ENCODE measurements at regions not wholly inside any gene's neighbourhood (a gene's known extent, or its start where the extent isn't known, plus 50 kb on each side); places are given as distances from the start of the nearest gene placed in this dataset.

DNA sequence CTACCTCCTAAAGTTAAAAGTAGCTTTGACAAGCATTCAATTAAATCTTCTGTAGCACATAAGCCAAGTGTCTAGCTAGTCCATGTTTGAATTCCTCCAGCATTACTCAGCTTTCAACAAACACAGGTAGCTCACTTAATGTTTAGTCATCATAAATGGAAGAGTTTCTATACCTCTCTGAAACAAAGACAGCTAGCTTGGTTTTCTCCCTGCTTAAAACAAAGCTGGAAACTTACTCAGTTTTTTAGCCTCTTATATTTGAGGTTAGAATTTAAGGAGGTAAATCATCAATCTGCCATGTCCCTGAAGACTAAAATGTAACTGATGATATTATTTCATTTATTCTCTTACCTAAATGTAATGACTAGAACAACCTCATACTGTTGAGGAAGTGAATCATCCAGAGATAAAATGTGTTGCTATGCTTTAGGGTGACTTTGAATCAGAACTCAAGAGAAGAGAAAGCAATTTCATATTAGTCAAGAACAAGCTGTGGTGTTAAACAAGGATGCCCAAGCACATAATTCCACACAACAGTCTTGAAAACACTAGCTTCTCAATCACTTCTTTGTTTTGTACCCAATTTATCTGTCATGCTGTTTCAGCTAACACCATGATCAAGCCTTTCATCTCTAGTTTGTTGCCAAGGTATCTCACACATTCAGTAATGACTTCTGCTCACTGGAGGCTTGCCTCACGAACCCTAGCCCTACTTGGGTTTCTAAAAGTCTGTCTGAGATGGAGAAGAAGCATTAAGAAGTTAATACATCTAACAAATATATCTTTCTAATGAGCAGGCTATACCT, 251.9 kb downstream of the EPM2A start:
- no peak for DNase-seq (ENCODE audit: low read depth in 4 of 4, low spot score in 1 of 4)

DNA sequence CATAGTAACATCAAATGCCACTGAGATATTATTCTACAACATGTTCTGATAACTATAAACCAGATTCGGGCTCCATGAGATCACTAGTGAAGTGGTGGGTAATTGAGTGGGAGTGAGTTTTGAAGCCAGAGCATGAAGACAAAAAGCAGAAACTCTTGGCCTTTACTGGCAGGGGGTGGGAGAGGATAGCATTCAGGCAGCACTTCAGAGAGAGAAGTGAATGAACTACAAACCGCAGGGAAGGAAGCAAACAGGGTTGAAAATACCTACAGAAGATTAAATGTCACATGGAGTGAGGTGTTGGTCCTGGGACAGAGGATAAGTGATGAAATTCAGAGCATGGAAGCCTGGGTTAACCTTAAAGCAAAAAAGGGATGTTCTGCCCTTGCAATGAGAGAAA, 250.0 kb downstream of the EPM2A start:
- no peak for DNase-seq (ENCODE audit: low read depth in 4 of 4, low spot score in 1 of 4)

DNA sequence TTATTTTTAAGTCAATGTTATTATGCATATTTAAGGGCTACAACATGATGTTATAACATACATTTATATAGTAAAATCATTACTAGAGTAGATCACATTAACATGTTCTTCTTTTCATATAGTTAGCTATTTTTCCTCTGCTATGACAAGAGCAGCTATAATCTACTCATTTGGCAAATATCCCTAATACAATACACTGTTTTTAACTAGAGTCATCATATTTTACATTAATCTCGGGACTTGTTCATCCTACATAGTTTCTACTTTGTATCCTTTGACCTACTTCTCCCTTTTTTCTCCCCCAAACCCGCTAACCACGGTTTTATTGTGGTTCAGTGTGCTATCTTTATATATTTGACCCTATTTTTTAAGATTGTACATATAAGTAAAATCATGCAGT, 249.0 kb downstream of the EPM2A start:
- no peak for DNase-seq (ENCODE audit: low read depth in 4 of 4, low spot score in 1 of 4)

DNA sequence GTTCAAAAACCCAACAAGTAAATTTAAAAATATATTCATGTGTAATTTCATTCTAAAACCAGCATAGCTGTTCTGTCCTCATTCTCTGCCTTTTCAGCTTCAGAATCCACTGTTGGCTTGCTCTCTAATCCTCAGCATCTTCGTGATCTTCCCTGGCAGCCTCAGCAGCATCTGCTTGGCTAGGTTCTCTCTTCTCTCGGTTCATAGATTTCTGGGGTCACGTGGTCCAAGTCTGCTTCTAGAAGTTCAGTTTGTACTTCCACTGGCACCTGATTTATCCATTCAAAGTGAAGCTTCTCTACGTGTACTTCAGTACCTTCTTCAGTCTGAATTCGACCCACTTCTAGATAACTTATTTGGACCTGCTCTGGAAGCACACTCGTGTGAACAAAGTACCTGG, 245.7 kb downstream of the EPM2A start:
- DNase-seq (ENCODE audit: low read depth in 4 of 4, low spot score in 1 of 4) = no peak

DNA sequence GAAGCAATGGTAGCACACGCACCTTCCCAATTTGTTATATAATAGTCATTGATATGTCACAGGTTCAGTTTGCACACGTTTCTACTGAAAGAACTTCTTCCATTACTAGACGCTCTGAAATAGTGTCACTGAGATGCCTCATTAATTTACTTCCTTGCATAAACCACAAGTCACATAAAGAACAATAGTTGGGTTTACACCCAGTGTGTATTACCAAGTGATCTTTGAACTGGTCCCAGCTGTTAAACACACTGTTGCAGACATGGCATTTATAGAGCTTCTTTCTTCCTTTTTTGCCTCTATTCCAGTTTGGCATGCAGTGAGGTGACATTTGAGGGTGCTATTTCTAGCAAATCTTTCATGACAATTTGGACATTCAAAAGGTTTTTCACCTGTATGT, 245.3 kb downstream of the EPM2A start:
- no peak for DNase-seq (ENCODE audit: low read depth in 4 of 4, low spot score in 1 of 4)

DNA sequence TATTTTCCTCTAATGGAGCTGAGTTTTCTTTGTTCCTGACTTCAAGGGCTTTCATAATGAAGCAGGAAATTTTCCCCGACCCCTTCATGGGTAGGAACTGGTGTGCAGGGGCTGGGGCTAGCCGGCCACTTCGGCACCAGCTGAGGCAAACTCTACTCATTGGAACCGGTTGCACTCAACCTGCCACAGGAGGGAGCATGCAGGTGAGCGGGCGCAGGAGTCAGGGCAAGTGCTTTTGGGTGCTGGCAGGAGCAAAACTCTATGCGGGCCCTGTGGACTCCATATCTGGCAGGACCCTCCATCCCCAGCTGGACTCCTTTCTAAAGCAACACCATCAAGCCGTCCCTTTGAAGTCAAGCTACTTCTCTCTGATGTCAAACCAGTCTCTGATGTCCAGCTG, 244.2 kb downstream of the EPM2A start:
- DNase-seq (ENCODE audit: low read depth in 4 of 4, low spot score in 1 of 4) = no peak

DNA sequence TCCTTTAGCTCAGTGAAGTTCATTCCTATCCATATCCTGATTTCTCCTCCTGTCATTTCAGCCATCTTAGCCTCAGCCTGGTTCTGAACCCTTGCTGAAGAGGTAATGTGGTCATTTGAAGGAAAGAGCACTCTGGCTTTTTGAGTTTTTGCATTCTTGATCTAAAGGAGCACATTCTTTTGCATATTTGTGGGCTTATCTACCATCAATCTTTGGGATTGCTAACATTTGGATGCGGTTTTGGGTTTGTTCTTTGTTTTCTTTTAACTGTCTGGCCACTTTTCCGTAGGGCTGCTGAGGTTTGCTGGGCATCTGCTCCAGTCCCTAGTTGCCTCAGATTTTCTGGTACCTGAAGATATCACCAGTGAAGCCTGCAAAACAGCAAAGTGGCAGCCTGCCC, 238.3 kb downstream of the EPM2A start:
- no peak for DNase-seq (ENCODE audit: low read depth in 4 of 4, low spot score in 1 of 4)

DNA sequence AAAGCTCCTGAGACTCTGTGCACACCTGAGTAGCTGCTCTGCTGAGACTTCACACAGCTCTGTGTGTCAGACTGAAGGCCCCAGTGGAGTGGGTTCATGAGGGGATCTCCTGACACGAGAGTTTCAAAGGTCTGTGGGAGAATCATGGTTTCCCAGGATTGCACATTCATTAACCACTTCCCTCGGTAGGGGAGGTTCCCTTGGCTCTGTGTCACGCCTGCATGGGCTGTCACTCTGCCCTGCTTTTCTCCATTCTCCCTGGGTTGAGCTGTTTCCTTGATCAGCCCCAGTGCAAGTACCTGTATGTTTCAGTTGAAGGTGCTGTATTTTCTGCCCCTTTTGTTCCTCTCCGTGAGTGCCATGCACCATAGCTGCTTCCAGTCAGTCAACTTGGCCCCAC, 236.9 kb downstream of the EPM2A start:
- no peak for DNase-seq (ENCODE audit: low read depth in 4 of 4, low spot score in 1 of 4)

DNA sequence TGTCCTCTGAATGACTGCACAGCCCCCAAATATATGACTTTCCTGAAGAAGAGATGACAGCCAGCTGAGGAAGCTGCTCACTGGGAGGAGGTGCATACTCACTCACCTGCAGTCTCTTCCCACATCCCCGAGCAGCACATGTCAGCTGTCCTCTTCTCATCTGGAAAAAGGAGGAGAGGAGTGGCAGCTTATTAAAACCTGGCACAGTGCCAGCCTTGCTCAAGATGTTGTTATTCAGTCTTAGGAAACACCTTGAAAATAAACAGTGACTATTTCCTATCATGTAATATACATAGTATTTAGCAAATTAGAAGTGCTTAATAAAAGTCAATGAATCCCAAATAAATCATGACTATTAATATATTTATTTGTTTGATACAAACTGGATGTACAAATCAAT, 232.9 kb downstream of the EPM2A start:
- DNase-seq (ENCODE audit: low read depth in 4 of 4, low spot score in 1 of 4) = no peak

DNA sequence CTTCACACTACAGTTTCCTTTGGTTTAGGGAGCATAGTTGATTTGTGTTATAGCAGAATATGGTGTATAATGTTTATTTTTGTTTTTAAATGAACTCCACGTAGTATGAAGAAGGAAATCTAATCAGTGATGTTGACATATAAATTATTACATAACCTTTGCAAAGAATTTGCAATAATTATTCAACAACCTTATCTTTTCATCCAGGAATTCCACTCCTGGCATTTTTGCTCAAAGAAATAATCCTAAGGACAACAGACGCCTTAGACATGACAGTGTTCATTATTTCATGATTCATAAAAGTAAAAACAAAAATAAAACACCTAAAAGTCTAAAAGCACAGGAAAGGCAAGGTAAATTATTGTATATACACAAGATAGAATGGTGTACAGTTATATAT, 229.2 kb downstream of the EPM2A start:
- DNase-seq (ENCODE audit: low read depth in 4 of 4, low spot score in 1 of 4) = no peak

DNA sequence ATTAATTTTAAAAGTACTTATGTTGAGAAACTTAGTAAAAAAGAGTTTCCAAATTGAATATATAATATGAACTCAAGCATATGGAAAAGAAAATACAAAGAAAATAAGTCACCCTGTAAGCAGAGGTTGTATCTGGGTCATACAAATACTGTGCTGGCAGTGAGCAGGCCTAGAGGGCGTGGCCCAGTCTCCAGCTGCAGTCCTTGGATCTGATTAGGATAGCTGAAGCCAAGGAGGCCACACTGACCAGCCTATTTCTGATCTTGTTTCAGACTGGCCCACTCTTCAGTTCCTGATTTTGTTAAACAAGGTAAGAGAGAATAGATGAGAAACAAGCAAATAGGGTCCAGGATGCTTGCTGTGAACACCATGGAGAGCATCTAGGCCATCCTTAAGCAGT, 228.8 kb downstream of the EPM2A start:
- DNase-seq (ENCODE audit: low read depth in 4 of 4, low spot score in 1 of 4) = no peak

DNA sequence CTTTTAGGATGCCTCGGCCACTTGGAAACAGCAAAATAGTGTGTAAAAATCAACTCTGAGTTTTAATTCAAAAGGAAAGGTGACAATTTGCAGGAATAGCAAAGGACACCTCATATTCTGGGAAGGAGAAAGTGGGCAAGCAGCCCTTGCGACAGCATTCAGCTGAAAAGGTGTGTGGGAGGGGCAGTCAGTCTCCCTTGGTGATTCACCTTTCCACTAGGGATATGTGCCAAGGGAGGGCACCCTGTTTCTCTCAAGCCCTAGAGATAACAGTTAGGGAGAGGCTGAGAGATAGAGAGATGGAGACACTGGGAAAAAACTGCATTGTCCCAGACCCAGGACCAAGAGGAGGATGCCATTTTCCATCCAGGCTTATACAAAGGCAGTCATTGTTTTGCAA, 228.1 kb downstream of the EPM2A start:
- DNase-seq (ENCODE audit: low read depth in 4 of 4, low spot score in 1 of 4) = no peak

DNA sequence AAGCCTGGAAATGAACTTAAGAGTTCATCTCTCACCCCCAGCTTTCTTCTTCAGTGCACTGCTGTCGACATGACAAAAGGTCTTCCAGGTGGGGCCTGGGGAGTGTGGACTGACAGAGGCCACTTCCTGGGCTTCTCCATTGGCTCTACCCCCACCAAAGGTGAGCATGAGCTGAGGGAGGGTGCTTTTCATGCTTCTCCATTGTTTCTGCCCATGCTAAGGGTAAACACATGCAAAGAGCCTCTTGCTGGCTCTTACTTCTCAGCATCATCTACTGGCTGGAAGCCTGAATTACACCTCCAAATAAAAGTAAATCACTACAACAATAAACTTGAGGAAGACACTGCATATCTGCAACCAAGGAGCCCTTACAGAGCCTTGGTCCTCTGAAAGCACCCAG, 227.2 kb downstream of the EPM2A start:
- DNase-seq (ENCODE audit: low read depth in 4 of 4, low spot score in 1 of 4) = no peak

DNA sequence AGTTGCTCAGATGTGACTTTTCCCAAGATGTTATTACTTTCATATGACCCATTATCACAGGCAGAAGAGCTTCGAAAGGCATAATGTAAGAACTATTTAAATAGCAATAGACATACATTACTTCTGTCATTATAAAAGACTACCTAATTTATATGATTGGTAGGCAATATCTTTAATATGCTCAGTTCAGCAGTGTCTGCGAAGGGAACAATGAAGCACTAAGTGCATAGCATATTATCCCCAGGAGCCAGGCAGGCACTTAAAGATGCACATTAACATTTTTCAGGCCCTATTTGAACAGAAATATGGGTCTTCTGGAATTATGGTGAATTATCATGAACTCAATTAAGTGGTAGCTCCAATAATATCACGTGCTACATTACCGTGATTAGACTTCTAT, 217.8 kb downstream of the EPM2A start:
- DNase-seq (ENCODE audit: low read depth in 4 of 4, low spot score in 1 of 4) = no peak

DNA sequence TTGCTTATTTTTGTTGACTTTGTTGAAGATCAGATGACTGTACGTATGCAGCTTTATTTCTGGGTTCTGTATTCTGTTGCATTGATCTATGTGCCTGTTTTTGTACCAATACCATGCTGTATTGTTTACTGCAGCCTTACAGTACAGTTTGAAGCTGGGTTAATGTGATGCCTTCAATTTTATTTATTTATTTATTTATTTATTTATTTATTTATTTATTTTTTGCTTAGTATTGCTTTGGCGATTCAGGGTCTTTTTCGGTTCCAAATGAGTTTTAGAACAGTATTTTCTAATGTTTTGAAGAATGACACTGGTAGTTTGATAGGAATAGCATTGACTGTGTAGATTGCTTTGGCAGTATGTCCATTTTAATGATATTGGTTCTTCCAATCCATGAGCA, 210.3 kb downstream of the EPM2A start:
- no peak for DNase-seq (ENCODE audit: low read depth in 4 of 4, low spot score in 1 of 4)

DNA sequence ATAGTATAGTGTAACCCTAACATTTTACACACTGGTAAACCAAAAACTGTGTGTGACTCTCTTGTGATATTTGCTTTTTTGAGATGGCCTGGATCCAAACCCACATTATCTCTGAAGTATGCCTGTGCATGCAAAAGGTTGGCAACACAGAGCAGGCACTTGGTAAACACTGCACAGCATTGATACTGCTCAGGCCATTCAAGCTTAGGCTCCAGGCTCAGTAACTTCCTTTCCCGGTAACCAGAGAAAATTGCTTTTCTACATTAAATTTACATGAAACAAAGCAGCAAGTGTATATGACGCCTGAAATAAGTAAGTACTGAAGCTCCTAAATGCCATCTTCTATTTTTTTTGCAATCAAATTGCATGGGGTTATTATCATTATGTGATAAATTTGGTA, 205.7 kb downstream of the EPM2A start:
- no peak for DNase-seq (ENCODE audit: low read depth in 4 of 4, low spot score in 1 of 4)

DNA sequence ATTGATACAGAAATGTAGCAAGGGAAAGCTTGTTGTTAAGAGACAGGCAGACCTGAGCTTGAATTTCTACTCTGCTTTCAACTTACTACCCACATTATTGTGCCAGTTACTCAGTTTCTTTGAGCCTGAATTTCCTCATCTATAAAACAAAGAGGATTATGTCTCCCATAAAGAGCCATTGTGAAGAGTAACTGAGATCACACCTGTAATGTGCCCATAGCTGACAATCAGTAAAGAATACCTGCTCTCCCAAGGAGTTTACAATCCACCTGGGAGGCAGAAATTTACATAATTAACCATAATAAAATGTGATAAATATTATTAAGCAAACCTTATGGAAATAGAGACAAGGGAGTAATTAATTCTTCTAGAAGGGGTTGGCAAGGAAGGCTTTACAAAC, 204.9 kb downstream of the EPM2A start:
- DNase-seq (ENCODE audit: low read depth in 4 of 4, low spot score in 1 of 4) = no peak

DNA sequence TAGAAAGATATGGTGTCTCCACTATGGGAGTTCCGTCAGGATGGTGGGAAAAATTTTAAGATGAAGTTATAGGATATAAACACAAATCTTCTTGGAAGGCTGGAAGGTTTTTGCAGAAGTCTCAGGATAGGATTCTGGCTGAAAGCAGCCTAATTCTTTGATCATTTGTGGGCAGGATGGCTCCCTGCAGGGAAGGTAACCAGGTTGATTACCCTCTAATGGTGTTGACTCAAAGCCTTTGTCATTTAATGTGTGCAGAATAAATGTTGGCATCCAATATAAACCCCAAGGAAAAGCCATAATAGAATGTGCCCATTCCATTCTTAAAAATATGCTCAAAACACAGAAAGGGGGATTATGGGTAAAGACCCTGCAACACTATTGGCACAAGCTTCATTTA, 204.3 kb downstream of the EPM2A start:
- DNase-seq (ENCODE audit: low read depth in 4 of 4, low spot score in 1 of 4) = no peak

DNA sequence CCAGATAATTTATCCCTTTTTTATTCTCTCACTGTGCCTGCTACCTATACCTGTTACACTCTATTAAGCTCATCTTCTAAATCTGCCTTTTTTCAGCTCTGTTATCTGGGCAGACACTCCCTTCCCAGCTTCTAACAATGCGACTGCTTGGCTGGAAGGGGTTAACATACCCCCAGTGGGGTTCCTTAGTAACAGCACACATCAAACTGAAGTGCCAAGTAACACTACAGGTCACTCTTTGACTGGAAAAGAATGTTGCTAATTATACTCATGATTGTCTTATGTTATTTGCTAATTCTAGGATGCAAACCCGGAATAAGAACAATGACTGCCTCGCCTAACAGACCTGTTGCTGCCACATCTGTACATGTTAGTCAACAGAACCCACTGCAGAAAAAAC, 203.5 kb downstream of the EPM2A start:
- no peak for DNase-seq (ENCODE audit: low read depth in 4 of 4, low spot score in 1 of 4)

DNA sequence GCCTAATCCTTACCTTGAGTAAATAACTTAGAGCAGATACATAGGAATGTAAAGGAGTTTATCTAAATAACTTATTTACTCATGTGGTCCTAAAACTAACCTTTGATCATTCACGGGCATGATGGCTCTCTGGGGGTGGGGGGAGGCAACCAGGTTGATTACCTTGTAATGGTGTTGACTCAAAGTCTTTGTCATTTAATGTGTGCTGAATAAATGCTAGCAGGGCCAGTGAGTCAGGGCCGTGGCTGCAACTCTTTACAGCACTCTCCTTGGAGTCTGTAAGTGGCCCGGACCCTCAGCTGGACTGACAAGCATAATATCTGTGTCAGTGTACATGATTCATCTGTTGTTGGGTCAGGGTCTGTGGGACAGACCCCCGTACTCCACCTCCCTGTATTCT, 203.0 kb downstream of the EPM2A start:
- DNase-seq (ENCODE audit: low read depth in 4 of 4, low spot score in 1 of 4) = no peak

DNA sequence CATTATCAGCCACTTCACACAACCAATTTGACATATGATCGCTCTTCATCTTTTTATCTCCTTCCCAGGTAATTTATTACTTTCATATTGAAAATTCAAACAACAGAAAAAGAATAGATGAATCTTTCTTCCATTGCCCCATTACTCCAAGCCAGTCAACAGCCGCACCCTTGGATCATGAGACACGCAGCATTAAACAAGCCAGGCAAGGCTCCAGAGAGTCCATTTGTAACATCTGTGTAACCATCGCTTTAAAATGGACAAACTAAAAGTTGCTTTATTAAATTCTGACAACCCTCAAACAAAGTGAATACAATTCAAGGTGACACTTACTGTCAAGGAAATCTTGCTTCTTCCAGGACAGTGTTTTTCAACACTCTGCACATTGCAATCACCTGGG, 200.3 kb downstream of the EPM2A start:
- no peak for DNase-seq (ENCODE audit: low read depth in 4 of 4, low spot score in 1 of 4)

DNA sequence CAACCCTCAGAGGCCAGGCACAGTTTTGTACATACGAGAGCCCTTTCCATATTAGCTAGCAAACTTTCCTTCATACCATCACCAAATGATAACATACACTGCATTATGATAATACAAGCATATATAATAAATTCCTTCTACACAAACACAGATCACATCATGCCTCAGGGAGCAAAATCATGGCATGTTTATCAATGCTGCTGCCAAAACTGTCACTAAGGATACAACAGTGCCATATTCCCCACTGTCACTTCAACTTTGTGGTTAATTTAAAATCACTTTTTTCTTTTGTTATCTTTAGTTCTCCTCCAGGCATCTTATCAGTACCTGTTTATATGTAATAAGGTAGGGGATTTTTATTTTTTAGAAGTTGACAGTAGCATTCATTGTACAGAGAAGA, 196.3 kb downstream of the EPM2A start:
- DNase-seq (ENCODE audit: low read depth in 4 of 4, low spot score in 1 of 4) = no peak

DNA sequence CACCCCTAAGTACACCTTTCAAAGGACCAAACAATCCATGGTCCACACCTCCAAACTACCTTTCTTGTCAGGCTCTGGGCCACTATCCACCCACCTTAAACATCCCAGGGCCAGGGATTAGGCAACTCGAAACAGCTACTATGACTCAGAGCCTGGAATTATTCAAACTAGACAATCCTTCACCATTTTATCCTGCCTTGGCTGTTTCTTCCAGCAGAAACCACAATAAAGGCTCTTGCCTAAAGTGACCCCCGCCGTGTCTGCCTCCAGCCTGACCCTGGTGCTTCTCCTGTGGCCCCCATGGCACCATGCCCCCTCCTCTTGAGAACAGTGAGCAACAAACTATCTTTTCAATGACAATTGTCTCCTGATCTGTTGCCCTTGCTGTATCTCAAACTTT, 195.5 kb downstream of the EPM2A start:
- DNase-seq (ENCODE audit: low read depth in 4 of 4, low spot score in 1 of 4) = no peak

DNA sequence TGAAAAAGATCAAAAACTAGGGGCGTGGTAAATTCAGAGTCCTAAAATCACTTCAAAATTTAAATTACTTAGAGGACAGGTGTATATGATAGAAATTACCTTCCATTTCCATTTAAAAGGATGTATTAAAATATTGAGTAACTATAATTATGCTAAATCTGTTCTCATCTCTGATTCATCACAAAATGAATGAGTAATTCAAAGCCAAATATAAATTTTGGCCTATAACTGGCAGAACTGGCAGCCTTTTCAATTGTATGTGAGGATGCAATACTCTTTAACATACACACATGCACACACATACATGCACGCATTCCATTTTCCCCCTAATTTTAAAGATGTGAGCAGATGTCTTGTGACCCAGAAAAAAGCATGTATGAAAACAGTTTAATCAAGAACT, 194.6 kb downstream of the EPM2A start:
- no peak for DNase-seq (ENCODE audit: low read depth in 4 of 4, low spot score in 1 of 4)

Data from stimulated activated CD4-positive, alpha-beta T cell treated with anti-CD3 and anti-CD28 coated beads, Interleukin-1b, Interleukin-23, amount 100 ng/mL, for 24 hours (primary cell).